SH-SY5Y (cell line): ENCODE measurements at regions not wholly inside any gene's neighbourhood (a gene's known extent, or its start where the extent isn't known, plus 50 kb on each side); places are given as distances from the start of the nearest gene placed in this dataset.

Experiments used
- GATA2 ChIP-seq: IDR thresholded peaks from 2 replicates; pipeline ENCODE4 v1.6.1; 2011; ENCODE audit warnings: mild to moderate bottlenecking, low read depth, low read length
- GATA3 ChIP-seq: IDR thresholded peaks from 2 replicates; pipeline ENCODE4 v1.6.1; 2011; ENCODE audit warnings: low read depth, mild to moderate bottlenecking, low read length, moderate library complexity

GRCh38 chrX:5194806-5195205, 1033.9 kb downstream of the NLGN4X start:
- TF ChIP-seq GATA2 (no peak), GATA3 (no peak)
